Astrocyte of the cerebellum (primary cell): ENCODE measurements at regions not wholly inside any gene's neighbourhood (a gene's known extent, or its start where the extent isn't known, plus 50 kb on each side); places are given as distances from the start of the nearest gene placed in this dataset.
A peak's percentile ranks its signal among the peaks of the same experiment; 100 is the strongest.

Source experiments
- DNase-seq: peaks from one replicate; pipeline ENCODE4 v3.0.0-alpha.2; 2011; ENCODE audit warnings: low read depth
- H3K4me3 ChIP-seq: 2 replicates; pipeline ENCODE4 v1.5.1; 2011; ENCODE audit warnings: mild to moderate bottlenecking, low read depth, low read length, moderate library complexity
- CTCF ChIP-seq: IDR thresholded peaks from 2 replicates; pipeline ENCODE4 v1.5.1; 2012; ENCODE audit warnings: low read length, low read depth, moderate library complexity, mild to moderate bottlenecking; ENCODE audit errors: missing control alignments
- in situ Hi-C: cut with HindIII; loops from 2 replicates; pipeline ENCODE4 v1.10.0; 2017; ENCODE audit warnings: low sequenced_read_pairs

- no peak overlapping the region for H3K4me3 ChIP-seq
- TF ChIP-seq CTCF: no peak
- no peak for DNase-seq
- in situ Hi-C loops: no loop called here
Measured at GRCh38 chr7:37504801-37505200, 56.1 kb upstream of the ELMO1 start.

DNA sequence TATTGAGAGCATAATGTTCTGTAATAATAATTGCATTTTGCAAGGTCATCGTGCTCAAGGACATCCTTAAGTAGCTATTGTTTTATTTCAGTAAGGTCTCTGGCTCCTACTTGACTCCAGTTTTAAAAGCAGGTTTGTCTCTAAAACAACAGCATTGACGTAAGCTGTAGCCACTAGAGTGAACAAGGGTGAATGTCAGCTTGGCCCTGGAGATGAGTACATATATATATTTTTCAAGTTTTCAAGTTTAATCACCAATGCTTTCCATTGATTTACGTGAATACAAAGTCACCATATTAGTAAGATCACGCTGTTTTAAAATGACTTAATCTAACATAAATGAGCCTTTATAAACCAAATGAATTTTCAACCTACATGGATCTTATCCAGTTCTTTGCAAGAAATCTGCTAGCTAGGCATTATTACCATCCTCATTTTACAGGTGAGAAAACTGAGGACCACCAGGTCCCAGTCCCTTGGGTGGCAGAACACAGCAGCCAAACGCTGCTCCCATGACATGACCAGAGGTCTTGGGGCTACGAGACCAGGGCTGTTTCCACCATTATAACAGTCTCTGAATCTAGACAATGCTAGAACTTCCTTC lies 57.2 kb upstream of the ELMO1 start:
- in situ Hi-C loops: no loop called here
- no peak for DNase-seq
- H3K4me3 ChIP-seq: no peak overlapping the region
- TF ChIP-seq CTCF: no peak

DNA sequence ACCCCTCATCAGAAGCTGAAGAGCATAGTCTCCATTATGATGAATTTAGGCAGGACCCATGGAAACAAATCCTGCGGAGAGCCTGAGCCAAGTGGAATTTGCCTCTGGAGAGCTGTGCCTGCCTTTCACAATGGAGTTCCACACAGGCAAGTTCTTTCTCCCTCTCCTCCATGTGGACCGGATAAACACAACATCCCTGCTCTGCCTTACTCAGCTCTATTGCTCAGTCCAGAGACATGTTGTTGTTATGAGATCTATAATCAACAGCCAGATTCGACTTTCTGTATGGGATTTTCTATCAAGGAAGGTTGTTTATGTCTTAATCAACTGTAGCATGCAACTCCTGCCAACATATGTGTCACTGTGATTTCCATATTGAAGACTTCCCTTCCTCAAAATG lies 59.5 kb upstream of the ELMO1 start:
- H3K4me3 ChIP-seq: no peak overlapping the region
- no peak for DNase-seq
- no peak for TF ChIP-seq CTCF
- in situ Hi-C loops: no loop called here

DNA sequence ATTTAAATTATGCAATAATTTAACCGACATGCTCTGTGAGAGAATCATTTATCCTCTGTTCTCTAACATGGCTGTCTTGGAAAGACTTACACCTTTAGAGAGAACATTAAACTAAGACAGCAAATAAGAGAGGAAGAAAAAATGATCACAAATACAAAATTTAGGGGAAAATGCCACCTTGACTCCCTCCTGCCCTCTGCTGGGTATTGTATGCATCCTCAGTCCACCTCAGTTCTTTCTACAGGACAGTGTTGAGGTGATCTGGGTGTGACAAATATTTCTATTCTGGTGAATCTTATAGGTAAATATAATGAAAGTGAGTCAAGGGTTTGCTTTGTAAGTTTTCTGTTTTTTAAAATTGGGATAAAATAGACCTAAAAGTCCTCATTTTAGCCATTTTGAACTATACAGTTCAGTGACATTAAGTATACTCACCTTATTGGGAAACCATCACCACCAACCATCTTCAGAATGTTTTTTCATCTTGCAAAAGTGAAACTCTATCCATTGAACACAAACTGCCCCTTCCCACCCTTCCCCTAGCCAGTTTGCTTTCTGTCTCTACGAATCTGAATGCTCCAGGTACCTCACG lies 61.5 kb upstream of the ELMO1 start:
- TF ChIP-seq CTCF: peak; percentile 41
- H3K4me3 ChIP-seq: no peak overlapping the region
- DNase-seq: no peak
- in situ Hi-C loops: no loop called here

DNA sequence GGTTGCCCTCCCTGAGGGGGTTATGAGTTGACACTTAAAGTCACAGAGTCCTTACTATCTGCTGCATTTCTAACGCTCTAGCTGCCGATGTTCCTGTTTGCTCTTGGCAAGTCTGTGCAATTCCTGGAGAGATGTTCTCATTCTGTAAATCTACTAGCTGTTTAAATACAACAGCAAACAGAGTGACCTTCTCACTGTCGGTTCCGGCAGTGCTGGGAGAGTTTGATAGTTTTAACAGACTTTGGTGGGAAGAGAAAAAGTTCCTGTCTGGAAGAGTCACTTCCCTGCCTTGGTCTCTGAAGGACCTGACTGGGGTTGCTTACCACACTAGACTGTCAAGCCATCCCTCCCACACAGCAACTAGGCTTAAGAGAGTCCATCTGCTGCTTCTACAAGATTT lies 63.3 kb upstream of the ELMO1 start:
- no peak for TF ChIP-seq CTCF
- DNase-seq: no peak
- no peak overlapping the region for H3K4me3 ChIP-seq
- in situ Hi-C loops: no loop called here

- in situ Hi-C loops: no loop called here
Measured at GRCh38 chr7:37514497-37514896, 65.8 kb upstream of the ELMO1 start.

More at GRCh38 chr7:37514497-37514896, 65.8 kb upstream of the ELMO1 start:
- no peak for DNase-seq
- no peak overlapping the region for H3K4me3 ChIP-seq
- no peak for TF ChIP-seq CTCF
